SK-N-SH (cell line): ENCODE measurements at regions not wholly inside any gene's neighbourhood (a gene's known extent, or its start where the extent isn't known, plus 50 kb on each side); places are given as distances from the start of the nearest gene placed in this dataset.

ENCODE experiments used
- CTCF ChIA-PET: fragments of 300-600, 350-600 bp; formaldehyde crosslinking; extraction: SDS; loops from one replicate; lab custom pipeline; 2021; lab: Yijun Ruan, JAX
- POLR2A ChIA-PET: fragments of 350-600 bp; sonication (Branson Sonifier 250); formaldehyde crosslinking; extraction: SDS; loops from one replicate; lab custom pipeline; 2020; ENCODE audit warnings: antibody characterized with exemption, inconsistent platforms; lab: Yijun Ruan, JAX
- DNase-seq: peaks from one replicate; pipeline ENCODE4 v3.0.0; 2012
- H2AFZ ChIP-seq: fragments of 200-600 bp; sonication (generic); 2 replicates; pipeline ENCODE4 v1.8.1; 2016; ENCODE audit warnings: antibody characterized with exemption, mild to moderate bottlenecking, low read depth
- H3F3A ChIP-seq: fragments of 200-600 bp; sonication (generic); replicated peaks from 2 replicates; pipeline ENCODE3; 2016; ENCODE audit warnings: antibody characterized with exemption, mild to moderate bottlenecking; ENCODE audit not compliant: insufficient read depth
- H3K27ac ChIP-seq, 2 experiments: fragments of 200-500 bp in 1 of 2; fragments of 200-600 bp in 1 of 2; sonication (Bioruptor generic) in 1 of 2; sonication (generic), shearing (Covaris generic) in 1 of 2; 2 replicates each; pipeline versions ENCODE4 v1.5.1 to v1.6.1; 2014 to 2016; ENCODE audit warnings: low read depth in 2 of 2, inconsistent platforms in 1 of 2, low read length in 1 of 2, mild to moderate bottlenecking in 1 of 2, mixed read lengths in 1 of 2
- H3K27me3 ChIP-seq: fragments of 200-600 bp; sonication (generic), shearing (Covaris generic); 2 replicates; pipeline ENCODE4 v1.6.1; 2016; ENCODE audit warnings: mixed run types; ENCODE audit not compliant: insufficient read depth
- H3K36me3 ChIP-seq, 2 experiments: fragments of 200-500 bp in 1 of 2; fragments of 200-600 bp in 1 of 2; sonication (Bioruptor generic) in 1 of 2; sonication (generic) in 1 of 2; replicated peaks in 1 of 2; 2 replicates each; pipeline versions ENCODE3 to v1.5.1; 2014 to 2016; ENCODE audit warnings: low read length in 1 of 2, mild to moderate bottlenecking in 1 of 2; ENCODE audit not compliant: insufficient read depth in 2 of 2, control insufficient read depth in 1 of 2
- H3K4me1 ChIP-seq, 2 experiments: fragments of 200-500 bp in 1 of 2; fragments of 200-600 bp in 1 of 2; sonication (Bioruptor generic) in 1 of 2; sonication (generic), shearing (Covaris generic) in 1 of 2; 2 replicates each; pipeline versions ENCODE4 v1.5.1 to v1.6.1; 2014 to 2016; ENCODE audit warnings: low read depth in 1 of 2, low read length in 1 of 2, mixed run types in 1 of 2; ENCODE audit not compliant: insufficient read depth in 2 of 2, control insufficient read depth in 1 of 2
- H3K4me2 ChIP-seq: fragments of 200-600 bp; sonication (generic), shearing (Covaris generic); 2 replicates; pipeline ENCODE4 v1.6.1; 2017; ENCODE audit warnings: mixed run types
- H3K4me3 ChIP-seq, 2 experiments: fragments of 200-500 bp in 1 of 2; fragments of 200-600 bp in 1 of 2; sonication (Bioruptor generic) in 1 of 2; sonication (generic), shearing (Covaris generic) in 1 of 2; 2 replicates each; pipeline versions ENCODE4 v1.5.1 to v1.8.1; 2014 to 2016; ENCODE audit warnings: low read depth in 2 of 2, inconsistent platforms in 1 of 2, low read length in 1 of 2, mild to moderate bottlenecking in 1 of 2, mixed read lengths in 1 of 2, moderate library complexity in 1 of 2
- H3K79me2 ChIP-seq: fragments of 200-600 bp; sonication (generic); 2 replicates; pipeline ENCODE4 v1.8.1; 2017; ENCODE audit warnings: mild to moderate bottlenecking; ENCODE audit not compliant: insufficient read depth
- H3K9ac ChIP-seq: fragments of 200-600 bp; sonication (generic); 2 replicates; pipeline ENCODE4 v1.6.1; 2017; ENCODE audit warnings: mixed run types
- H3K9me2 ChIP-seq: fragments of 200-600 bp; sonication (generic); 2 replicates; pipeline ENCODE4 v1.6.1; 2017; ENCODE audit warnings: mixed run types
- H3K9me3 ChIP-seq: fragments of 200-600 bp; sonication (generic); 2 replicates; pipeline ENCODE4 v1.6.1; 2017; ENCODE audit warnings: mixed run types, mild to moderate bottlenecking, moderate library complexity
- H4K20me1 ChIP-seq: fragments of 200-600 bp; sonication (generic); 2 replicates; pipeline ENCODE4 v1.6.1; 2017; ENCODE audit warnings: mild to moderate bottlenecking, mixed run types; ENCODE audit not compliant: insufficient read depth
- ELF1 ChIP-seq: IDR thresholded peaks from 2 replicates; pipeline ENCODE4 v1.4.0; 2012
- EZH2phosphoT487 ChIP-seq: fragments of 200-600 bp; sonication (generic); IDR thresholded peaks from 2 replicates; pipeline ENCODE4 v1.6.1; 2017; ENCODE audit warnings: low read depth, mixed run types, mild to moderate bottlenecking, antibody characterized with exemption, moderate library complexity, borderline replicate concordance
- FOSL2 ChIP-seq: IDR thresholded peaks from 2 replicates; pipeline ENCODE4 v1.4.0; 2012; ENCODE audit warnings: low read depth, mild to moderate bottlenecking, moderate library complexity, borderline replicate concordance
- FOXJ3 ChIP-seq: sonication (generic); formaldehyde crosslinking; IDR thresholded peaks from 2 replicates; pipeline ENCODE4 v1.5.1; 2020; ENCODE audit warnings: mild to moderate bottlenecking, missing genetic modification reagents
- FOXM1 ChIP-seq: IDR thresholded peaks from 2 replicates; pipeline ENCODE4 v1.4.0; 2012; ENCODE audit warnings: low read depth, mild to moderate bottlenecking
- GABPA ChIP-seq: IDR thresholded peaks from 2 replicates; pipeline ENCODE4 v1.4.0; 2012; ENCODE audit warnings: low read depth, mild to moderate bottlenecking
- MEF2A ChIP-seq: IDR thresholded peaks from 2 replicates; pipeline ENCODE4 v1.4.0; 2012; ENCODE audit warnings: low read depth, borderline replicate concordance
- MXI1 ChIP-seq: IDR thresholded peaks from 2 replicates; pipeline ENCODE4 v1.6.1; 2012; ENCODE audit warnings: mild to moderate bottlenecking, low read depth, low read length, improper control_type of control experiment
- NFIC ChIP-seq: IDR thresholded peaks from 2 replicates; pipeline ENCODE4 v1.4.0; 2012; ENCODE audit warnings: borderline replicate concordance
- RCOR1 ChIP-seq: fragments of 150-350 bp; IDR thresholded peaks from 2 replicates; pipeline ENCODE4 v1.6.1; 2017; ENCODE audit warnings: antibody characterized with exemption, low read length
- SMC3 ChIP-seq: IDR thresholded peaks from 2 replicates; pipeline ENCODE4 v1.6.1; 2012; ENCODE audit warnings: low read depth, low read length, improper control_type of control experiment
- TAF1 ChIP-seq: IDR thresholded peaks from 2 replicates; pipeline ENCODE4 v1.6.1; 2012; ENCODE audit warnings: low read depth, mild to moderate bottlenecking, low read length, moderate library complexity, borderline replicate concordance
- YY1 ChIP-seq: IDR thresholded peaks from 2 replicates; pipeline ENCODE4 v1.4.0; 2012; ENCODE audit warnings: low read depth, mild to moderate bottlenecking
- WGBS: methylation state at CpG from one replicate; pipeline ENCODE4 v1.1.6; 2017; ENCODE audit warnings: low lambda C conversion rate; 5-methylcytosine and 5-hydroxymethylcytosine counted together
- TF ChIP-seq, protein P1 (sequence below): fragments of 200-600 bp; sonication (generic); IDR thresholded peaks from 2 replicates; pipeline ENCODE4 v1.6.1; 2017; ENCODE audit warnings: antibody characterized with exemption, mild to moderate bottlenecking, moderate library complexity
- TF ChIP-seq, protein P2 (sequence below): IDR thresholded peaks from 2 replicates; pipeline ENCODE4; 2012
- TF ChIP-seq, protein P3 (sequence below): IDR thresholded peaks from 2 replicates; pipeline ENCODE4 v1.4.0; 2012; ENCODE audit warnings: low read depth, borderline replicate concordance
- TF ChIP-seq, protein P4 (sequence below): IDR thresholded peaks from 2 replicates; pipeline ENCODE4 v1.6.1; 2012; ENCODE audit warnings: mild to moderate bottlenecking, low read depth, low read length, moderate library complexity

DNA sequence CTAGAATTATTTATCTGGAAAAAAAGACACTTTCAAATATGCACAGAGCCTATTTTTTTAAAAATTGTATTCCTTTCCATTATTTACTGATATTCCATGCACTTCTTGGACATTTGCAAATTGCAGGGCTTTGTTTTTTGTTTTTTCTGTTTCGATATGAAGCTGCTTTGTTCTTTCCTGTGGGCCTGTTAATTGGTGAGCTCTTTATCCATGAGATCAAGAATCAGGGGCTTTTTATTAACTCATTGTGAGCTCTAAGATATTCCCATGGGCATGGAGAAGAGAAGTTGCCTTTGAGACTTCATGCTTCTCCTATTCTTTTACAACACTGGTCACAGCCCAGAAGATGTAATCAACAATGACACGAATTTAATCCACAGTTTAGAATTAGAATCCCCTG lies 145.1 kb downstream of the SAMD5 start:
- no peaks in the 10 kb centered on the region for H4K20me1 ChIP-seq
- POLR2A ChIA-PET = no interaction called here
- CTCF ChIA-PET = no interaction called here
- no peak overlapping the region for H3K27ac ChIP-seq
- H3K4me1 ChIP-seq = no peaks in the 10 kb centered on the region
- H3K4me2 ChIP-seq = no peak overlapping the region
- no peaks in the 10 kb centered on the region for H3K36me3 ChIP-seq
- DNase-seq = no peak
- no peaks in the 10 kb centered on the region for H3K9me2 ChIP-seq
- no peaks in the 10 kb centered on the region for H3K79me2 ChIP-seq
- no peak overlapping the region for H3K4me3 ChIP-seq
- no peaks in the 10 kb centered on the region for H3K27me3 ChIP-seq
- H3K9ac ChIP-seq = no peak overlapping the region
- TF ChIP-seq EZH2phosphoT487 = no peak
- TF ChIP-seq MEF2A = no peak
- TF ChIP-seq NFIC = no peak
- TF ChIP-seq YY1 = no peak
- no peak for TF ChIP-seq FOXJ3 (CRISPR knock-in tag)
- no peak for TF ChIP-seq FOSL2
- no peak for TF ChIP-seq MXI1
- TF ChIP-seq, protein P1, sequence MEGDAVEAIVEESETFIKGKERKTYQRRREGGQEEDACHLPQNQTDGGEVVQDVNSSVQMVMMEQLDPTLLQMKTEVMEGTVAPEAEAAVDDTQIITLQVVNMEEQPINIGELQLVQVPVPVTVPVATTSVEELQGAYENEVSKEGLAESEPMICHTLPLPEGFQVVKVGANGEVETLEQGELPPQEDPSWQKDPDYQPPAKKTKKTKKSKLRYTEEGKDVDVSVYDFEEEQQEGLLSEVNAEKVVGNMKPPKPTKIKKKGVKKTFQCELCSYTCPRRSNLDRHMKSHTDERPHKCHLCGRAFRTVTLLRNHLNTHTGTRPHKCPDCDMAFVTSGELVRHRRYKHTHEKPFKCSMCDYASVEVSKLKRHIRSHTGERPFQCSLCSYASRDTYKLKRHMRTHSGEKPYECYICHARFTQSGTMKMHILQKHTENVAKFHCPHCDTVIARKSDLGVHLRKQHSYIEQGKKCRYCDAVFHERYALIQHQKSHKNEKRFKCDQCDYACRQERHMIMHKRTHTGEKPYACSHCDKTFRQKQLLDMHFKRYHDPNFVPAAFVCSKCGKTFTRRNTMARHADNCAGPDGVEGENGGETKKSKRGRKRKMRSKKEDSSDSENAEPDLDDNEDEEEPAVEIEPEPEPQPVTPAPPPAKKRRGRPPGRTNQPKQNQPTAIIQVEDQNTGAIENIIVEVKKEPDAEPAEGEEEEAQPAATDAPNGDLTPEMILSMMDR = no peak
- 2% methylated on average over 2 of the region's 2 CpGs for WGBS
- no peaks in the 10 kb centered on the region for H3F3A ChIP-seq
- H3K9me3 ChIP-seq = no peaks in the 10 kb centered on the region
- H2AFZ ChIP-seq = no peak overlapping the region

DNA sequence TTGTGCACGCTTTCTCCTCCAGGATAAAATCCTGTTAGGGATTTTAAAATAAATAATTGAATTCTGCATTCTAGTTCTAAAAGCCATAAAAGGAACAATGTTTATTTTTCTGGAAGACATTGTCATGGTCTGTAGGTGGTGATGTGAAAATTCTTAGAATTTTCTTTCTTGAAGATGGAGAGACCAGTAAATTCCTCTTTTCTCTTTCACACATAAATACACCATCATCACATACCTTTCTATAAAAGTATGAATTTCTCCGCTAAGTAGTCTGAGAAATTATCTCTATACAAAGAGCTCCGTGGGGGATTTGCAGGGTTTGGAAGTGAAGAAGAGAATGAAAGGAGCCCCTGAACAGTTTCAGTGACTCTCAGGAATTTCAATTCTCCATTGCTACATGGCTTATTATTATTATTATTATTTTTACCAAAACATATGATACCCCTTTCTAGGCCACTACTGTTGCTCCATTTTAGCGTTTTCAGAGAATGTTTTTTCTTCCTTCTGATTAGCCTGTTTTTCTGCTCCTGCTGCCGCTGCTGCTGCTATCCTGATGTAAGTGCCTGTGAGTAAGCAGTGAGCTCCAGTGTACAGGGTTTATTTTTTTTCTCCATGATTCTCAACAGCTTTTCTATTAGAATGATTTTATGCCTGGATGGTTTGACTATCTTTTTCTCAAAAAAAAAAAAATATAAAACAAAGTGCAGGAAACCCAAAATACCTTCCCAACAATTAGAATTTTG lies 145.8 kb downstream of the SAMD5 start:
- Histone ChIP-seq H3K79me2 (no peaks in the 10 kb centered on the region), H3K9me2 (no peaks in the 10 kb centered on the region), H3K9ac (no peak overlapping the region), H3K27ac (no peak overlapping the region), H4K20me1 (no peaks in the 10 kb centered on the region), H3K4me2 (no peak overlapping the region), H3K27me3 (no peaks in the 10 kb centered on the region), H2AFZ (no peak overlapping the region), H3F3A (no peaks in the 10 kb centered on the region), H3K4me1 (no peaks in the 10 kb centered on the region), H3K36me3 (no peaks in the 10 kb centered on the region), H3K9me3 (no peaks in the 10 kb centered on the region), H3K4me3 (no peak overlapping the region)
- DNase-seq = no peak
- CTCF ChIA-PET = no interaction called here
- WGBS = 13% methylated on average over 5 of the region's 5 CpGs
- POLR2A ChIA-PET = no interaction called here
- TF ChIP-seq SMC3 (no peak), ELF1 (no peak), TAF1 (no peak), RCOR1 (no peak), FOXM1 (no peak), GABPA (no peak)
- TF ChIP-seq, protein P2, sequence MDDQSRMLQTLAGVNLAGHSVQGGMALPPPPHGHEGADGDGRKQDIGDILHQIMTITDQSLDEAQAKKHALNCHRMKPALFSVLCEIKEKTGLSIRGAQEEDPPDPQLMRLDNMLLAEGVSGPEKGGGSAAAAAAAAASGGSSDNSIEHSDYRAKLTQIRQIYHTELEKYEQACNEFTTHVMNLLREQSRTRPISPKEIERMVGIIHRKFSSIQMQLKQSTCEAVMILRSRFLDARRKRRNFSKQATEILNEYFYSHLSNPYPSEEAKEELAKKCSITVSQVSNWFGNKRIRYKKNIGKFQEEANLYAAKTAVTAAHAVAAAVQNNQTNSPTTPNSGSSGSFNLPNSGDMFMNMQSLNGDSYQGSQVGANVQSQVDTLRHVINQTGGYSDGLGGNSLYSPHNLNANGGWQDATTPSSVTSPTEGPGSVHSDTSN = no peak
- TF ChIP-seq, protein P3, sequence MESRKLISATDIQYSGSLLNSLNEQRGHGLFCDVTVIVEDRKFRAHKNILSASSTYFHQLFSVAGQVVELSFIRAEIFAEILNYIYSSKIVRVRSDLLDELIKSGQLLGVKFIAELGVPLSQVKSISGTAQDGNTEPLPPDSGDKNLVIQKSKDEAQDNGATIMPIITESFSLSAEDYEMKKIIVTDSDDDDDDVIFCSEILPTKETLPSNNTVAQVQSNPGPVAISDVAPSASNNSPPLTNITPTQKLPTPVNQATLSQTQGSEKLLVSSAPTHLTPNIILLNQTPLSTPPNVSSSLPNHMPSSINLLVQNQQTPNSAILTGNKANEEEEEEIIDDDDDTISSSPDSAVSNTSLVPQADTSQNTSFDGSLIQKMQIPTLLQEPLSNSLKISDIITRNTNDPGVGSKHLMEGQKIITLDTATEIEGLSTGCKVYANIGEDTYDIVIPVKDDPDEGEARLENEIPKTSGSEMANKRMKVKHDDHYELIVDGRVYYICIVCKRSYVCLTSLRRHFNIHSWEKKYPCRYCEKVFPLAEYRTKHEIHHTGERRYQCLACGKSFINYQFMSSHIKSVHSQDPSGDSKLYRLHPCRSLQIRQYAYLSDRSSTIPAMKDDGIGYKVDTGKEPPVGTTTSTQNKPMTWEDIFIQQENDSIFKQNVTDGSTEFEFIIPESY = no peak
- TF ChIP-seq, protein P1 = no peak
- TF ChIP-seq, protein P4, sequence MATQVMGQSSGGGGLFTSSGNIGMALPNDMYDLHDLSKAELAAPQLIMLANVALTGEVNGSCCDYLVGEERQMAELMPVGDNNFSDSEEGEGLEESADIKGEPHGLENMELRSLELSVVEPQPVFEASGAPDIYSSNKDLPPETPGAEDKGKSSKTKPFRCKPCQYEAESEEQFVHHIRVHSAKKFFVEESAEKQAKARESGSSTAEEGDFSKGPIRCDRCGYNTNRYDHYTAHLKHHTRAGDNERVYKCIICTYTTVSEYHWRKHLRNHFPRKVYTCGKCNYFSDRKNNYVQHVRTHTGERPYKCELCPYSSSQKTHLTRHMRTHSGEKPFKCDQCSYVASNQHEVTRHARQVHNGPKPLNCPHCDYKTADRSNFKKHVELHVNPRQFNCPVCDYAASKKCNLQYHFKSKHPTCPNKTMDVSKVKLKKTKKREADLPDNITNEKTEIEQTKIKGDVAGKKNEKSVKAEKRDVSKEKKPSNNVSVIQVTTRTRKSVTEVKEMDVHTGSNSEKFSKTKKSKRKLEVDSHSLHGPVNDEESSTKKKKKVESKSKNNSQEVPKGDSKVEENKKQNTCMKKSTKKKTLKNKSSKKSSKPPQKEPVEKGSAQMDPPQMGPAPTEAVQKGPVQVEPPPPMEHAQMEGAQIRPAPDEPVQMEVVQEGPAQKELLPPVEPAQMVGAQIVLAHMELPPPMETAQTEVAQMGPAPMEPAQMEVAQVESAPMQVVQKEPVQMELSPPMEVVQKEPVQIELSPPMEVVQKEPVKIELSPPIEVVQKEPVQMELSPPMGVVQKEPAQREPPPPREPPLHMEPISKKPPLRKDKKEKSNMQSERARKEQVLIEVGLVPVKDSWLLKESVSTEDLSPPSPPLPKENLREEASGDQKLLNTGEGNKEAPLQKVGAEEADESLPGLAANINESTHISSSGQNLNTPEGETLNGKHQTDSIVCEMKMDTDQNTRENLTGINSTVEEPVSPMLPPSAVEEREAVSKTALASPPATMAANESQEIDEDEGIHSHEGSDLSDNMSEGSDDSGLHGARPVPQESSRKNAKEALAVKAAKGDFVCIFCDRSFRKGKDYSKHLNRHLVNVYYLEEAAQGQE = no peak
